Gastroesophageal sphincter (tissue), 4 donors: ENCODE measurements at regions not wholly inside any gene's neighbourhood (a gene's known extent, or its start where the extent isn't known, plus 50 kb on each side); places are given as distances from the start of the nearest gene placed in this dataset.

Experiments
- ATAC-seq: fragments of 150-250 bp; one replicate; pipeline ENCODE4 v1.9.1; 2016; ENCODE audit warnings: mild to moderate bottlenecking, moderate library complexity
- H3K27ac ChIP-seq, 4 donors: fragments of 200-600 bp; sonication (generic) in 3 of 4; 1 replicate in 3 of 4; 2 replicates in 1 of 4; pipeline ENCODE4 v1.5.1; 2016 to 2019
- H3K27me3 ChIP-seq: fragments of 200-600 bp; sonication (generic); one replicate; pipeline ENCODE4 v1.5.1; 2019
- H3K36me3 ChIP-seq, 2 donors: fragments of 200-600 bp; sonication (generic); one replicate each; pipeline ENCODE4 v1.5.1; 2019; ENCODE audit warnings: control low read depth in 1 of 2
- H3K4me1 ChIP-seq, 3 donors: fragments of 200-600 bp; sonication (generic); 1 replicate in 2 of 3; 2 replicates in 1 of 3; pipeline ENCODE4 v1.5.1; 2016 to 2019; ENCODE audit warnings: control low read depth in 2 of 3
- H3K4me3 ChIP-seq, 2 donors: fragments of 200-600 bp; sonication (generic); one replicate each; pipeline ENCODE4 v1.5.1; 2019; ENCODE audit warnings: mild to moderate bottlenecking in 1 of 2, moderate library complexity in 1 of 2
- H3K9me3 ChIP-seq, 3 donors: fragments of 200-600 bp; sonication (generic); one replicate each; pipeline ENCODE4 v1.5.1; 2017 to 2019; ENCODE audit warnings: control low read depth in 2 of 3
- EP300 ChIP-seq: sonication (generic); formaldehyde crosslinking; IDR thresholded peaks from one replicate; pipeline ENCODE4 v1.6.1; 2017; ENCODE audit warnings: antibody characterized with exemption, mild to moderate bottlenecking
- POLR2A ChIP-seq, 2 donors: fragments of 450-650 bp; IDR thresholded peaks; one replicate each; pipeline ENCODE4 v1.6.1; 2017; ENCODE audit warnings: antibody characterized with exemption in 2 of 2, mild to moderate bottlenecking in 2 of 2, moderate library complexity in 1 of 2
- POLR2AphosphoS5 ChIP-seq: sonication (generic); formaldehyde crosslinking; IDR thresholded peaks from one replicate; pipeline ENCODE4 v1.6.1; 2017; ENCODE audit warnings: antibody characterized with exemption
- WGBS, 2 donors: methylation state at CpG; one replicate each; pipeline ENCODE4 v1.1.5; 2018; ENCODE audit warnings: low coverage in 1 of 2; 5-methylcytosine and 5-hydroxymethylcytosine counted together
- TF ChIP-seq, protein P1 (sequence below), 4 experiments: fragments of 200-600 bp in 2 of 4; fragments of 450-650 bp in 2 of 4; sonication (generic) in 1 of 4; IDR thresholded peaks; one replicate each; pipeline ENCODE4 v1.5.1; 2017 to 2019; ENCODE audit warnings: antibody characterized with exemption in 4 of 4, mild to moderate bottlenecking in 2 of 4, moderate library complexity in 2 of 4

DNA sequence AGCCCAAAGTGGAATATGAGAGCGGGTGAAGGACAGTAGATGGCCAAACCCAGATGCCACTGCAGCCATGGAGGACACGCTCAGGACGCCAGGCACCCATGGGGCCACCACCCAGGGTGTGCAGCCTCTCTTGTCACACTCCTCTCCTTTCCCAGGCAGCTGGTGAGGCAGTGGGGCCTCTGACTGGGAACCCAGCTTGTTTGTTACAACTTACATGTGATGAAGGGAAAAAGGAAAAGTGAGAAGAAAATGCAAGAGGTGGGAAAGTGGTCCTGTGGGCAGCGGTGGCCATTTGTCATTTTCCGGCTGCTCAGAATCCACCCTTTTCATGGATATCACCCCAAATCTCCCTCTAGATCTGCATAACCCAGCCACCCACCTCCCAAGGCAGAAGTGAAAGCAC, 62.7 kb upstream of the UNC5A start:
- Histone ChIP-seq H3K27ac (no peak overlapping the region), H3K27me3 (peaks cover 83% of the 10 kb centered on the region), H3K4me1 (peaks cover 0 to 14% (median 4%) of the 10 kb centered on the region in 3 donors), H3K9me3 (no peaks in the 10 kb centered on the region), H3K4me3 (no peak overlapping the region), H3K36me3 (no peaks in the 10 kb centered on the region)
- ATAC-seq, result no peak
- 90 to 92% methylated on average over 2 of the region's 5 CpGs for WGBS, 2 donors
- TF ChIP-seq, protein P1, sequence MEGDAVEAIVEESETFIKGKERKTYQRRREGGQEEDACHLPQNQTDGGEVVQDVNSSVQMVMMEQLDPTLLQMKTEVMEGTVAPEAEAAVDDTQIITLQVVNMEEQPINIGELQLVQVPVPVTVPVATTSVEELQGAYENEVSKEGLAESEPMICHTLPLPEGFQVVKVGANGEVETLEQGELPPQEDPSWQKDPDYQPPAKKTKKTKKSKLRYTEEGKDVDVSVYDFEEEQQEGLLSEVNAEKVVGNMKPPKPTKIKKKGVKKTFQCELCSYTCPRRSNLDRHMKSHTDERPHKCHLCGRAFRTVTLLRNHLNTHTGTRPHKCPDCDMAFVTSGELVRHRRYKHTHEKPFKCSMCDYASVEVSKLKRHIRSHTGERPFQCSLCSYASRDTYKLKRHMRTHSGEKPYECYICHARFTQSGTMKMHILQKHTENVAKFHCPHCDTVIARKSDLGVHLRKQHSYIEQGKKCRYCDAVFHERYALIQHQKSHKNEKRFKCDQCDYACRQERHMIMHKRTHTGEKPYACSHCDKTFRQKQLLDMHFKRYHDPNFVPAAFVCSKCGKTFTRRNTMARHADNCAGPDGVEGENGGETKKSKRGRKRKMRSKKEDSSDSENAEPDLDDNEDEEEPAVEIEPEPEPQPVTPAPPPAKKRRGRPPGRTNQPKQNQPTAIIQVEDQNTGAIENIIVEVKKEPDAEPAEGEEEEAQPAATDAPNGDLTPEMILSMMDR (IDR thresholded peaks at IDR 0.05), result no peak
- TF ChIP-seq POLR2A (IDR thresholded peaks at IDR 0.05) (no peak), POLR2AphosphoS5 (no peak), EP300 (no peak)

DNA sequence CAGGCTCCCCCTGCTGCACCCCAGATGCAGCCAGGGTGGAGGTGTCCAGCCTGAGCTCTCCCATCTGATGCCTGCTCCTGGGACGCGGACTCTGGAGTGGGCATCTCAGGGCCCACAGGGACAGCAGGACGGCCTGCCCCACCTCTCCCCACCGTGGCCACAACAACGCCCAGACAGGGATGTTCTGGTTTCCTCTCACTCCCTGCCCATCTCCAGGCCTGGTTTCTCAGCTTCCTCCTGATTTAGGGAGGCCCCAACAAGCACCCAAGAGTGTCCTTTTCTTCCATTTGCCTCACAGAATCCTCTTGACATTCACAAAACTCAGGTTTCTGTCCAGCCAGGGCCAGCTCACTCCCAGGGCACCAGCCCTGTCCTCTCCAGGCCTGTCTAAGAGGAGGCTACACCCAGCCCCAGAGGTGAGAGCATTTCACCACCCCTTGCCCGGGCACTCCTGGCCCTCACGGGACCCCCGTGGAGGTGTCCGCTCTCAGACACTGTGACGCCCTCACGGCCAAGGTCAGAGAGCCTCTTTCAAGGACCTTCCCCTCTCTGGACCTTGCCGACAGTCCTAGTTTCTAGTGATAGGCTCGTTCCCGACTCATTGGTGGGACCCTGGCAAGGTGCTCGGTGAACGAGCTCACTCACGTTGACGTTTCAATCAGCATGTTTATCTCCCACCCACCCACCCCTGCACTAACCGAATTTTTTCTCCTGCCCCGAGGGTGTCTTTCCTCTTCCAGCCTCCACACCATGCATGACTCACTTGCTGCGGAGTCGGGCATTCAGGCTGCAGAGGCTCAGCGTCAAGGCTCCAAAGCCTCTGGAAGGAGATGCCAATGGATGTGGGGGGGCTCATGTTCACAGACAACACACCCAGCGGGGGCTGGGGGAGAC, 62.0 kb upstream of the UNC5A start:
- WGBS, 2 donors, result 41 to 78% methylated on average over 5 to 8 of the region's 24 CpGs
- ATAC-seq, result no peak
- Histone ChIP-seq H3K27ac (no peak overlapping the region), H3K36me3 (no peaks in the 10 kb centered on the region), H3K9me3 (no peaks in the 10 kb centered on the region), H3K4me1 (peaks cover 0 to 10% (median 3%) of the 10 kb centered on the region in 3 donors), H3K4me3 (no peak overlapping the region), H3K27me3 (peaks cover 76% of the 10 kb centered on the region)
- TF ChIP-seq POLR2AphosphoS5, result no peak
- TF ChIP-seq EP300, result no peak
- no peak for TF ChIP-seq POLR2A (IDR thresholded peaks at IDR 0.05)
- TF ChIP-seq, protein P1 (IDR thresholded peaks at IDR 0.05), result no peak

GRCh38 chr5:176748967-176749935, 61.1 kb upstream of the UNC5A start:
- WGBS, 2 donors, result 60 to 65% methylated on average over 1 to 12 of the region's 21 CpGs
- H3K27me3 ChIP-seq, result peaks cover 67% of the 10 kb centered on the region

DNA sequence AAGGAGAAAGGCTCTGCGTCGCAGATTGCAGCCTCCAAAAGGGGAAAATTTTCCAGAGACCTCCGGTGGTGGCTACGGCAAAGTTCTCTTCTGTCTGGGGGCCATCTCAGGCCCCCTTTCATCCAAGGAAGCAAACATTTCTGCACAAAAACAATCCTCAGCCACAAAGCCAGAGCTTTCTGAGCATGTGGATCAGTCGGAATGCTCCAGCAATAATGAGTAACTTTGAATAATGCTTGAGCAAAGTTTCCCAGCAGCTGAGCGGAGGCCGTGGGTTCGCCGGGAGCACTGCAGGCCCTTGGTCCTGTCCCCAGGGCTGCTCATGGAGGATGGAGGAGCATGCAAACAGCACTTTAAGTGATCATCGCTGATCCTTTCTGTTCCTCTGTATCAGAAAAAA, 60.2 kb upstream of the UNC5A start:
- TF ChIP-seq, protein P1 (IDR thresholded peaks at IDR 0.05), result no peak
- TF ChIP-seq EP300 (no peak), POLR2A (IDR thresholded peaks at IDR 0.05) (no peak), POLR2AphosphoS5 (no peak)
- Histone ChIP-seq H3K4me1 (no peaks in the 10 kb centered on the region), H3K36me3 (no peaks in the 10 kb centered on the region), H3K4me3 (no peak overlapping the region), H3K27ac (no peak overlapping the region), H3K9me3 (no peaks in the 10 kb centered on the region), H3K27me3 (peaks cover 58% of the 10 kb centered on the region)
- 70 to 81% methylated on average over 5 to 8 of the region's 10 CpGs for WGBS, 2 donors
- ATAC-seq, result no peak

More at GRCh38 chr5:176748967-176749935, 61.1 kb upstream of the UNC5A start:
- H3K4me1 ChIP-seq, result peaks cover 0 to under 1% (median 0%) of the 10 kb centered on the region in 3 donors
- H3K4me3 ChIP-seq, result no peak overlapping the region
- H3K27ac ChIP-seq, result no peak overlapping the region
- TF ChIP-seq POLR2AphosphoS5 (no peak), POLR2A (IDR thresholded peaks at IDR 0.05) (no peak), EP300 (no peak)
- TF ChIP-seq, protein P1 (IDR thresholded peaks at IDR 0.05), result no peak
- H3K9me3 ChIP-seq, result no peaks in the 10 kb centered on the region
- H3K36me3 ChIP-seq, result no peaks in the 10 kb centered on the region
- no peak for ATAC-seq
